GM12878 (cell line): ENCODE measurements at regions not wholly inside any gene's neighbourhood (a gene's known extent, or its start where the extent isn't known, plus 50 kb on each side); places are given as distances from the start of the nearest gene placed in this dataset.

Source experiments
- ATAC-seq: fragments of 200-7000 bp; cut with Tn5 transposase; 3 replicates; pipeline ENCODE4 v1.9.1; 2020; ENCODE audit warnings: mild to moderate bottlenecking, moderate library complexity
- BruUV-seq: library from RNA; stranded (reverse); fragments of 400-500 nt; replicated peaks from 2 replicates; lab custom pipeline; 2021; lab: Mats Ljungman, UMichigan
- CTCF ChIA-PET: fragments of 300-600 bp; sonication (Branson Sonifier 250); formaldehyde crosslinking; extraction: SDS; loops from one replicate; lab custom pipeline; 2021; ENCODE audit warnings: inconsistent platforms; lab: Yijun Ruan, JAX
- POLR2A ChIA-PET: fragments of 350-600 bp; formaldehyde crosslinking; extraction: SDS; loops from one replicate; lab custom pipeline; 2021; ENCODE audit warnings: inconsistent platforms; lab: Charles Lee
- RAD21 ChIA-PET: fragments of 300-600 bp; sonication (Branson Sonifier 250); formaldehyde crosslinking; loops from one replicate; lab custom pipeline; 2023; ENCODE audit warnings: antibody characterized with exemption; ENCODE audit not compliant: unreplicated experiment; lab: Charles Lee
- SMC1A ChIA-PET: fragments of 300-600 bp; sonication (Branson Sonifier 250); formaldehyde crosslinking; loops from one replicate; lab custom pipeline; 2023; ENCODE audit not compliant: unreplicated experiment, uncharacterized antibody; lab: Charles Lee
- DNase-seq: peaks from one replicate; pipeline ENCODE4 v3.0.0-alpha.2; 2011; ENCODE audit warnings: low read depth, low spot score
- FAIRE-seq: peaks from 3 replicates; lab custom pipeline; 2011; peaks lifted over from hg19 to GRCh38; lab: Jason Lieb, UNC
- H2AFZ ChIP-seq: 2 replicates; pipeline ENCODE4 v1.6.0; 2011; ENCODE audit warnings: low read depth, low read length, control low read depth; ENCODE audit not compliant: control insufficient read depth
- H3K27ac ChIP-seq: 2 replicates; pipeline ENCODE4 v1.5.1; 2011; ENCODE audit warnings: control low read depth; ENCODE audit not compliant: control insufficient read depth, insufficient read depth
- H3K27me3 ChIP-seq, 2 experiments: replicated peaks in 1 of 2; 2 replicates each; pipeline versions ENCODE4 v1.6.0 to v1.6.1; 2011; ENCODE audit warnings: low read length in 1 of 2; ENCODE audit not compliant: control insufficient read depth in 2 of 2, insufficient read depth in 2 of 2
- H3K36me3 ChIP-seq, 2 experiments: 2 replicates each; pipeline ENCODE4 v1.5.1; 2011; ENCODE audit warnings: low read length in 1 of 2; ENCODE audit not compliant: control insufficient read depth in 2 of 2, insufficient read depth in 2 of 2
- H3K4me1 ChIP-seq: 2 replicates; pipeline ENCODE4 v1.6.1; 2011; ENCODE audit warnings: mild to moderate bottlenecking, low read length, moderate library complexity, mixed read lengths; ENCODE audit not compliant: control insufficient read depth, insufficient read depth
- H3K4me2 ChIP-seq: 2 replicates; pipeline ENCODE4 v1.6.0; 2011; ENCODE audit warnings: control low read depth; ENCODE audit not compliant: control insufficient read depth, insufficient read depth
- H3K4me3 ChIP-seq: fragments of 200-600 bp; sonication (generic); 2 replicates; pipeline ENCODE4 v1.5.1; 2016
- H3K79me2 ChIP-seq: 2 replicates; pipeline ENCODE4 v1.6.0; 2011; ENCODE audit warnings: low read length; ENCODE audit not compliant: control insufficient read depth, insufficient read depth
- H3K9ac ChIP-seq: 2 replicates; pipeline ENCODE4 v1.8.0; 2011; ENCODE audit warnings: low read length, control low read depth, mixed read lengths; ENCODE audit not compliant: control insufficient read depth, insufficient read depth
- H3K9me3 ChIP-seq: replicated peaks from 3 replicates; pipeline ENCODE4 v1.5.1; 2011; ENCODE audit warnings: mild to moderate bottlenecking, low read length; ENCODE audit not compliant: control insufficient read depth, insufficient read depth
- H4K20me1 ChIP-seq: 2 replicates; pipeline ENCODE4 v1.6.0; 2011; ENCODE audit not compliant: control insufficient read depth, insufficient read depth
- CHD4 ChIP-seq: fragments of 200-600 bp; sonication (generic); IDR thresholded peaks from 2 replicates; pipeline ENCODE4 v1.6.1; 2016; ENCODE audit warnings: mild to moderate bottlenecking
- RAD21 ChIP-seq: IDR thresholded peaks from 2 replicates; pipeline ENCODE4 v1.6.1; 2011; ENCODE audit warnings: mild to moderate bottlenecking, low read depth, low read length, moderate library complexity; ENCODE audit not compliant: insufficient read depth
- ZNF274 ChIP-seq: IDR thresholded peaks from one replicate; pipeline ENCODE4 v1.8.0; 2011; ENCODE audit not compliant: insufficient read length, insufficient read depth
- WGBS: methylation state at CpG from one replicate; pipeline ENCODE4 v1.1.6; 2016; ENCODE audit warnings: low lambda C conversion rate; ENCODE audit not compliant: insufficient replicate concordance, insufficient coverage; ENCODE audit errors: missing lambda C conversion rate; 5-methylcytosine and 5-hydroxymethylcytosine counted together
- in situ Hi-C: fragments of 300-500 bp; cut with MboI; formaldehyde crosslinking; loops from 9 replicates; pipeline ENCODE4 v1.14.3; 2018; ENCODE audit warnings: mixed read lengths
- intact Hi-C: fragments of 100-400 bp; cut with micrococcal nuclease; formaldehyde crosslinking; loops from one replicate; pipeline ENCODE4 v1.14.2; 2022; ENCODE audit not compliant: unreplicated experiment
- TF ChIP-seq, protein P1 (sequence below): fragments of 450-650 bp; IDR thresholded peaks from 2 replicates; pipeline ENCODE4 v1.6.1; 2016; ENCODE audit warnings: mild to moderate bottlenecking
- TF ChIP-seq, protein P2 (sequence below): IDR thresholded peaks from 2 replicates; pipeline ENCODE4 v1.6.1; 2012; ENCODE audit warnings: improper control_type of control experiment, low read depth, low read length; ENCODE audit not compliant: insufficient replicate concordance
- TF ChIP-seq, protein P3 (sequence below): IDR thresholded peaks from 2 replicates; pipeline ENCODE4 v1.6.1; 2012; ENCODE audit warnings: low read depth, low read length, improper control_type of control experiment

DNA sequence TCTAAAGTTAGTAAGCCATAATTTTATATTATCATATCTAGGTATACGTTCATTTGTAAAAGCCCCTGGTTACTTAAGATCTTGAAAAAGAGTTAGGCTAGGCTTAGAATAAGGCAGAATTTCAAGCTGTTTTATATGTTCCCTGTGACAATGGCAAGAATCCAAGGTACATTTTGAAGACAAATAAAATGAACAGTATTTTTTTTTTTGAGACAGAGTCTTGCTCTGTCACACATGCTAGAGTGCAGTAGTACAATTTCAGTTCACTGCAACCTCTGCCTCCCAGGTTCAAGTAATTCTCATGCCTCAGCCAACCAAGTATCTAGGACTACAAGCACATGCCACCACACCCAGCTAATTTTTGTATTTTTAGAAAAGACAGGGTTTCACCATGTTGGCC lies 139.2 kb downstream of the DUSP6 start:
- Histone ChIP-seq H3K4me2 (no peak overlapping the region), H3K9ac (no peak overlapping the region), H3K79me2 (no peaks in the 10 kb centered on the region), H3K27me3 (no peaks in the 10 kb centered on the region), H3K27ac (no peak overlapping the region), H3K4me1 (no peaks in the 10 kb centered on the region), H3K9me3 (no peaks in the 10 kb centered on the region), H3K4me3 (no peak overlapping the region), H3K36me3 (no peaks in the 10 kb centered on the region), H2AFZ (no peak overlapping the region), H4K20me1 (no peaks in the 10 kb centered on the region)
- no TSS peak for BruUV-seq
- DNase-seq (no peak), FAIRE-seq (no peak), ATAC-seq (no peak)
- RAD21 ChIA-PET, result no interaction called here
- POLR2A ChIA-PET, result no interaction called here
- 92% methylated on average over 1 of the region's 1 CpG for WGBS
- intact Hi-C loops (no loop called here), in situ Hi-C loops (no loop called here)
- SMC1A ChIA-PET, result interaction anchor here (1.0 to 1.2 kb wide), 2 partner anchors 49 to 126 kb away, joined by 3 to 4 read pairs; no protein-coding TSS in a partner anchor
- CTCF ChIA-PET, result interaction anchor here (0.7 kb wide), 1 partner anchor 32 kb away, joined by 3 read pairs; no protein-coding TSS in a partner anchor
- TF ChIP-seq, protein P1, sequence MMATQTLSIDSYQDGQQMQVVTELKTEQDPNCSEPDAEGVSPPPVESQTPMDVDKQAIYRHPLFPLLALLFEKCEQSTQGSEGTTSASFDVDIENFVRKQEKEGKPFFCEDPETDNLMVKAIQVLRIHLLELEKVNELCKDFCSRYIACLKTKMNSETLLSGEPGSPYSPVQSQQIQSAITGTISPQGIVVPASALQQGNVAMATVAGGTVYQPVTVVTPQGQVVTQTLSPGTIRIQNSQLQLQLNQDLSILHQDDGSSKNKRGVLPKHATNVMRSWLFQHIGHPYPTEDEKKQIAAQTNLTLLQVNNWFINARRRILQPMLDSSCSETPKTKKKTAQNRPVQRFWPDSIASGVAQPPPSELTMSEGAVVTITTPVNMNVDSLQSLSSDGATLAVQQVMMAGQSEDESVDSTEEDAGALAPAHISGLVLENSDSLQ, result no peak
- no peak for TF ChIP-seq CHD4
- TF ChIP-seq, protein P2, sequence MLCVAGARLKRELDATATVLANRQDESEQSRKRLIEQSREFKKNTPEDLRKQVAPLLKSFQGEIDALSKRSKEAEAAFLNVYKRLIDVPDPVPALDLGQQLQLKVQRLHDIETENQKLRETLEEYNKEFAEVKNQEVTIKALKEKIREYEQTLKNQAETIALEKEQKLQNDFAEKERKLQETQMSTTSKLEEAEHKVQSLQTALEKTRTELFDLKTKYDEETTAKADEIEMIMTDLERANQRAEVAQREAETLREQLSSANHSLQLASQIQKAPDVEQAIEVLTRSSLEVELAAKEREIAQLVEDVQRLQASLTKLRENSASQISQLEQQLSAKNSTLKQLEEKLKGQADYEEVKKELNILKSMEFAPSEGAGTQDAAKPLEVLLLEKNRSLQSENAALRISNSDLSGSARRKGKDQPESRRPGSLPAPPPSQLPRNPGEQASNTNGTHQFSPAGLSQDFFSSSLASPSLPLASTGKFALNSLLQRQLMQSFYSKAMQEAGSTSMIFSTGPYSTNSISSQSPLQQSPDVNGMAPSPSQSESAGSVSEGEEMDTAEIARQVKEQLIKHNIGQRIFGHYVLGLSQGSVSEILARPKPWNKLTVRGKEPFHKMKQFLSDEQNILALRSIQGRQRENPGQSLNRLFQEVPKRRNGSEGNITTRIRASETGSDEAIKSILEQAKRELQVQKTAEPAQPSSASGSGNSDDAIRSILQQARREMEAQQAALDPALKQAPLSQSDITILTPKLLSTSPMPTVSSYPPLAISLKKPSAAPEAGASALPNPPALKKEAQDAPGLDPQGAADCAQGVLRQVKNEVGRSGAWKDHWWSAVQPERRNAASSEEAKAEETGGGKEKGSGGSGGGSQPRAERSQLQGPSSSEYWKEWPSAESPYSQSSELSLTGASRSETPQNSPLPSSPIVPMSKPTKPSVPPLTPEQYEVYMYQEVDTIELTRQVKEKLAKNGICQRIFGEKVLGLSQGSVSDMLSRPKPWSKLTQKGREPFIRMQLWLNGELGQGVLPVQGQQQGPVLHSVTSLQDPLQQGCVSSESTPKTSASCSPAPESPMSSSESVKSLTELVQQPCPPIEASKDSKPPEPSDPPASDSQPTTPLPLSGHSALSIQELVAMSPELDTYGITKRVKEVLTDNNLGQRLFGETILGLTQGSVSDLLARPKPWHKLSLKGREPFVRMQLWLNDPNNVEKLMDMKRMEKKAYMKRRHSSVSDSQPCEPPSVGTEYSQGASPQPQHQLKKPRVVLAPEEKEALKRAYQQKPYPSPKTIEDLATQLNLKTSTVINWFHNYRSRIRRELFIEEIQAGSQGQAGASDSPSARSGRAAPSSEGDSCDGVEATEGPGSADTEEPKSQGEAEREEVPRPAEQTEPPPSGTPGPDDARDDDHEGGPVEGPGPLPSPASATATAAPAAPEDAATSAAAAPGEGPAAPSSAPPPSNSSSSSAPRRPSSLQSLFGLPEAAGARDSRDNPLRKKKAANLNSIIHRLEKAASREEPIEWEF, result no peak
- TF ChIP-seq, protein P3, sequence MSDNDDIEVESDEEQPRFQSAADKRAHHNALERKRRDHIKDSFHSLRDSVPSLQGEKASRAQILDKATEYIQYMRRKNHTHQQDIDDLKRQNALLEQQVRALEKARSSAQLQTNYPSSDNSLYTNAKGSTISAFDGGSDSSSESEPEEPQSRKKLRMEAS, result no peak
- no peak for TF ChIP-seq ZNF274
- TF ChIP-seq RAD21, result no peak
